ENCODE measurements at regions not wholly inside any gene's neighbourhood (a gene's known extent, or its start where the extent isn't known, plus 50 kb on each side); places are given as distances from the start of the nearest gene placed in this dataset.

- 0 out of 2 replicates have a peak, but pooled peaks have one; percentile 51 for TF ChIP-seq ZNF530 (CRISPR knock-in tag; IDR thresholded peaks at IDR 0.05; ENCODE audit: low read depth)
- TF ChIP-seq POGK (CRISPR knock-in tag; conservative IDR thresholded peaks at IDR 0.05): 0 out of 2 replicates have a peak, but pooled peaks have one; percentile 45
- peak; percentile 70; the same call in 1 of the 2 replicates for TF ChIP-seq HOXA5 (CRISPR knock-in tag; IDR thresholded peaks at IDR 0.05)
- 0 out of 2 replicates have a peak, but pooled peaks have one; percentile 25 for TF ChIP-seq CBX5 (CRISPR knock-in tag; IDR thresholded peaks at IDR 0.05; ENCODE audit: borderline replicate concordance)
- no peak for TF ChIP-seq JUNB (CRISPR knock-in tag; IDR thresholded peaks at IDR 0.05; ENCODE audit: borderline replicate concordance)
- peak; percentile 57; the same call in 1 of the 2 replicates for TF ChIP-seq ERF (CRISPR knock-in tag; IDR thresholded peaks at IDR 0.05)
- TF ChIP-seq ZBTB21 (CRISPR knock-in tag; IDR thresholded peaks at IDR 0.05): peak; percentile 23; the same call in 1 of the 2 replicates
- TF ChIP-seq ZNF431 (CRISPR knock-in tag; IDR thresholded peaks at IDR 0.05; ENCODE audit: borderline replicate concordance, low read depth): 0 out of 2 replicates have a peak, but pooled peaks have one; percentile 40
- TF ChIP-seq KLF15 (CRISPR knock-in tag; IDR thresholded peaks at IDR 0.05; ENCODE audit: borderline replicate concordance): 0 out of 2 replicates have a peak, but pooled peaks have one; percentile 61
- no peak for TF ChIP-seq ZNF460 (CRISPR knock-in tag; IDR thresholded peaks at IDR 0.05; ENCODE audit: borderline replicate concordance)
- 0 out of 2 replicates have a peak, but pooled peaks have one; percentile 46 for TF ChIP-seq TEF (CRISPR knock-in tag; IDR thresholded peaks at IDR 0.05)
- peak; percentile 70; the same call in 1 of the 2 replicates for TF ChIP-seq SRY (CRISPR knock-in tag; IDR thresholded peaks at IDR 0.05)
- TF ChIP-seq MYNN (CRISPR knock-in tag; IDR thresholded peaks at IDR 0.05; ENCODE audit: low read depth): peak; percentile 53; the same call in 1 of the 2 replicates
- no peak for TF ChIP-seq ZNF230 (CRISPR knock-in tag; IDR thresholded peaks at IDR 0.05)
- TF ChIP-seq SATB2 (CRISPR knock-in tag; IDR thresholded peaks at IDR 0.05): peak; percentile 33; the same call in 1 of the 2 replicates
- TF ChIP-seq ZEB1 (IDR thresholded peaks at IDR 0.05; ENCODE audit: insufficient replicate concordance, low read depth): no peak
- TF ChIP-seq TBX2 (CRISPR knock-in tag; IDR thresholded peaks at IDR 0.05; ENCODE audit: borderline replicate concordance): 0 out of 2 replicates have a peak, but pooled peaks have one; percentile 18
- TF ChIP-seq ZNF800 (CRISPR knock-in tag; IDR thresholded peaks at IDR 0.05): 0 out of 2 replicates have a peak, but pooled peaks have one; percentile 40
- peak; percentile 74; the same call in 1 of the 2 replicates for TF ChIP-seq BRCA1 (CRISPR knock-in tag; IDR thresholded peaks at IDR 0.05)
- TF ChIP-seq HNRNPLL (IDR thresholded peaks at IDR 0.05; ENCODE audit: low read depth, low read length, poor library complexity, severe bottlenecking): no peak
These were observed 114.4 kb downstream of the DMRTA2 start (continued) for GRCh38 chr1:50308878-50309277.
